GM18951 (cell line): ENCODE measurements at regions not wholly inside any gene's neighbourhood (a gene's known extent, or its start where the extent isn't known, plus 50 kb on each side); places are given as distances from the start of the nearest gene placed in this dataset.

Source experiments
- POLR2A ChIP-seq: IDR thresholded peaks from 4 replicates; pipeline ENCODE4 v1.6.1; 2011; ENCODE audit warnings: mild to moderate bottlenecking; ENCODE audit not compliant: insufficient read length, insufficient read depth; ENCODE audit errors: extremely low read depth
- in situ Hi-C: fragments of 300-500 bp; cut with MboI; formaldehyde crosslinking; loops from one replicate; pipeline ENCODE4 v1.12.0; 2022; ENCODE audit warnings: low sequenced_read_pairs, mixed read lengths, inconsistent platforms; ENCODE audit not compliant: unreplicated experiment

- in situ Hi-C loops, result no loop called here
- no peak for TF ChIP-seq POLR2A
Observed at GRCh38 chr5:113917997-113918396, 404.5 kb downstream of the YTHDC2 start.

DNA sequence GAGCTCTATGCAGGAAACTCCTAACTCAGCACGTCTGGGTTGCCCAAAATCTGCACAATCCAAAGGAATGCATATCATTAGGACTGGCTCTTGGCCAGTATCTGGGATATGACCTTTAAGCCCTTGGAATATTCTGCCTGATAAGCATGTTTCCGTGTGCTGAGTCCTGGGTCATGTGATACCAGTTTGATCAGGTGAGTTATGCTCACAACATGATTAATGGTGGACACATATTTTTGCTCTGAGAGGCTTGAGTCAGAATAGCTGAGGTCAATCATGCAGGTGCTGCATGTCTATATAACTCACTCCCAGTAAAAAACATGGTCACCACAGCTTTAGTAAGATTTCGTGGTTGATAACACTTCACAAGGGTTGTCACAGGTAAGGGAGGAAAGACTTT is 408.8 kb downstream of the YTHDC2 start:
- no peak for TF ChIP-seq POLR2A
- in situ Hi-C loops, result no loop called here

DNA sequence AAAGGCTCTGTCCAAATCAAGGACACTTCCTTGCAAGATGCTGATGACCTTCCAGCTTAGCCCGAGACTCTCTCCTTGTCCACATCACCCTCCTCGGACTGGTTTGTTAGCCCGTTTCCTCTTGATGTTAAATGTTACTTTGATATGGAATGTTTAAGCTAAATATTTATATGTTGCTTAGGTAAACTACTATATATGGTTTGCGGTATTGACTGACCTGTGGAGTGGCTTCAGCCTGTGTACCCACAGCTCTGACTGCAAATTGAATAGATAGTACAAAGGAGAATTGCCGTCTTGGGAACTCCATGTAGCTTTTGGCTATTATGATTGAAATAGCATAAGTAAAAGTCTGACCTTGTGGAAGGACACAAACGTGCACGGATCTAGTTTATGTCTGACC is 422.0 kb downstream of the YTHDC2 start:
- no peak for TF ChIP-seq POLR2A
- in situ Hi-C loops, result no loop called here

DNA sequence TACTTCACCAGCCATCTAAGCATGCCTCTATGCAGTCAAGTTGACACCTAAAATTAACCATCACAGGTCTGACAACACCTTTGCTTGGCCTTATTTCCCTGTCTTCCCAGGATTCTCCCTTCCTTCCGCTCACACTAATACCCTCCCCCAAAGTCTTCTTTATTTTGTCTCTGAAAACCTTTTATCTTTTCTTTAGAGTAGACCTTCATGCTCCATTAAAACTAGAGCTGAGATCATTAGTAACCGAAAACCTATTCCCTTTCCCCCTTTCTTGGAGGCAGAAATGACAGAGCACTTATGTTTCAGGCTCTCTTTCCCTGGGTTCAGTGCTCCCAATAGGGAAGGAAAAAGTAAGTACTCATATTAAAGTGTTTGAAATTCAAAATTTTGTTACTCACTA is 423.8 kb downstream of the YTHDC2 start:
- TF ChIP-seq POLR2A, result no peak
- in situ Hi-C loops, result no loop called here

GRCh38 chr5:113939988-113940387 is 421.9 kb upstream of the KCNN2 start:
- in situ Hi-C loops, result no loop called here
- TF ChIP-seq POLR2A, result no peak

GRCh38 chr5:113950186-113950585 is 411.7 kb upstream of the KCNN2 start:
- in situ Hi-C loops, result no loop called here
- no peak for TF ChIP-seq POLR2A

GRCh38 chr5:113965225-113965624 is 396.6 kb upstream of the KCNN2 start:
- TF ChIP-seq POLR2A, result no peak
- in situ Hi-C loops, result no loop called here

DNA sequence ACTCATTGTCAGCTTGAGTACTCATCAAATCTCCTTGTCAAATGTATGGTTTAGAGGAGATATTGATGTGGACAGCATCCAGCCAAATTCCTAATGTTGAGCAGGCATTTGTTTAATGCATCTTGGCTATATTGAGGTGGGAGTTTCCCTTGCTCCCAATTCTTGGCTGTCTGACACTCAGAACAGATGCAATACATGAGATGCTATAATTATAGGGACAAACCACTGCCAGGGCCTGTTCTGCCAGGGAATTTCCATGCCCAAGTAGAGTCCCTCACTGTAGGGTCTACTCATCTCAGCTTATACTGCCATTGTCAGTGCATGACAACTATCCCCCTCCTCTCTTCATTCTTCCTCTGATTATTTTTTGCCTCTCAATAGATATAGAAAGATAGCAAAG is 392.0 kb upstream of the KCNN2 start:
- in situ Hi-C loops, result no loop called here
- no peak for TF ChIP-seq POLR2A

DNA sequence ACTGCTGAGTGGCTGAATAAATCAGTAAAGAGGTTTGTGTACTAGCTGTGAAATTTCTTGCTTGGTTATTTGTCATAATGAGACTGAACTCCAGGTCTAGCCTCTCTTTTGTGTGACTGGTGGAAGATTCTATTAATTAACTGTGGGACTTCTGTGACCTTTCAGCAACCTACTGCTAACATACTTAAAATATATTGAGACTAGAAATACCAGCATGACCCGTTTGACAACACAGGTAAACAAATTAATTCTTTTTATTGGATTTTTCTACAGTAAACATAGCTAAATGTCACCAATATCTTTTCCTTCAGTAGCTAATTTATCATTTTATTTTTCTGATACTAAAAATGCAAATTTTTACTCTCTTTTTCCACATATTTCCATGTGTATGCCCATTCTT is 390.4 kb upstream of the KCNN2 start:
- in situ Hi-C loops, result no loop called here
- no peak for TF ChIP-seq POLR2A

DNA sequence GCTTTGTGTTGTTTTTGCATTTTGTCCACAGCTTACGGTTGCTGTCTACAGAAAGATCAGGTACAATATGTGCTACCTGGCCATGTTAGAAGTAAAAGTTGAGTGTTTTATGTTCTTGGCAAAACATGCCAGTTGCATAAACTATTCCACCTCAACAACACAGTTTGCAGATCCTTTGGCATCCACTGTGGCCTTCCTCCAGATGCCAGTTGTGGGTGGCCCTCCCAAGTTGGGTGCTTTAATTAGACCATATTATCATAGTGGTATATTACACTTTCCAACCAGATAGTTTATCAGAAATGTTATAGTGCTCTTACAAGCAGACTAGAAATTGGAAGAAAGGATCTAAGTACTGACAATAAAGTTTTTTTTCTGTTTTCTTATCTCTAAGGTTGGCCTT is 386.9 kb upstream of the KCNN2 start:
- in situ Hi-C loops, result no loop called here
- no peak for TF ChIP-seq POLR2A

DNA sequence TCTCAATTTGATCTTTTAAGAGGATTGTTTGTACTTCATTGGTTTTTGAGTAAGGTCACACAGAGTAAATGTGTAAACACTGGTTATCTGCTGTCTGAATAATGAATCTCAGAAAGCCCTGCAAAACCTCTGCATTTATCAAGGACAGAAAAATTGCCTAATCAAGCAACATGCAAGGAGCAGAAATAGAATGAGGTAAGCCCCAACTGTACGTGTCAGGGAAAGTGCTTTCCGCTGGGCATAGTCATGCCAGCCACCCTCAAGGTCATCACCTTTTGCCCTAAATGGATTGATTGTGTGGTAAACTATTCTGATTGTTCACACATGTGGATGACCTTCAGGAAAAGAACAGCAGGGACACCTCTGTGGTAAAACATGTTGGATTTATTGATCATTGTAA is 376.9 kb upstream of the KCNN2 start:
- no peak for TF ChIP-seq POLR2A

DNA sequence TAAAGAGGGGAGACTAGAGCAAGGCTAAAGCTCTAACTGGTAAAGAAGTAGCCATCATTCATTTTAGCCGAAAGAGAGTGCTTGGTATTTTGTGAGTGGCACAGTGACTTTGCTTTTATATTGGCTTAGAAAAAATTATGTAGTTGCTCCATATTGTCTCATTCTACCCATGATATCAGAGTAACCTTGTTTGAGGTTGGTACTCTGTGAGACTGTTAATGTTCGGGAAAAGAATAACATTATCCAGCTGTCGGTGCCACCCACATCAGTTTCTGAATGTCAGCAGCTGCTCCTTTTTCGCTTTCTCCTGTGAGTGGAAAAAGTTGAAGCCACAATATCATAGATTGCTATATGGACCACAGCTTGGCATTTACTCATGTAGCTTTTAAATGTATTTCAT is 376.4 kb upstream of the KCNN2 start:
- in situ Hi-C loops, result no loop called here
- no peak for TF ChIP-seq POLR2A

More for the DNA sequence above, 376.9 kb upstream of the KCNN2 start:
- in situ Hi-C loops, result no loop called here

DNA sequence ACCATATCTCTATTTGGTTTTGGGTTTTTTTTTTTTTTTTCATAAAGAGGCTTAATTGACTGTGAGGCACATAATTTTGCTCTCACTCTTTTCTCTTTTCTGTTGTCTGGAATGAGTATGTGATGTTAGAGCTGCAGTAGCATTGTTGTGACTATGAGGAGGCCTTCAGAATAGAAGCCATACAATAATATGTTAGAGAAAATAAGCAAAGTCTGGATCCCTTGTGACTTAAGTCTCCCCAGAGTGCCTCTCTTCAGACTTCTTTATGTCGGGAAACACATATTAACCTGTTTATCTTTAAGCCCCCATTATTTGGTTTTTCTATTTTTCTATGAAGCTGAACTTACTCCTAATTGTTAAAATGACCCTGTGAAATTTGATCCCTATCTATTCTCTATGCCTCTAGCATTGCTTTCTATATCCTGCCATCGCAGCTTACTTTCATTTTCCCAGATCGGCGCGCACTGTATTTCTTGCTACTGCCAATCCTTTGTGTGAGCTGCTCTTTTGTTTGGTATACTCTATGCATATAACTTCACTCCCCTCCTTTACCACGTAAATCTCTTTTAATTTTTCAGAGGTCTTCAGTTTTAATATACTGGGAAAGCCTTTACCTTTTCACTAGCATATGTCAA is 372.5 kb upstream of the KCNN2 start:
- TF ChIP-seq POLR2A, result no peak
- in situ Hi-C loops, result no loop called here

DNA sequence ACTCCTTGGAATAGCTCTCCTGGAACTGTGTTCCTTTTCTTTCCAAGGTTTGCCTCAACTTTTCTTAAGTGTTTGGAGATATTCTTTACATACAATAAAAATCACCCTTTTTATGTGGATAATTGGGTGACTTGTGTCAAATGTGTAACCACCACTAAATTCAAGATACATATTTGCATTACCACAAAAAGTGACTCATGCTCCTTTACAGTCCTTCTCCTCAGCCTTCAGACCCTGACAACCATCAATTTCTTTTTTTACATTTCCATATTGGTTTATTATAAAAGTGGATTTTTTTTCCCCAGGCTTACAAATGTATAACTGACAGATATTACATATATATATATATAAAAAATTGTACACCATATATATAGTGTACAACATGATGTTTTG is 372.0 kb upstream of the KCNN2 start:
- in situ Hi-C loops, result no loop called here
- TF ChIP-seq POLR2A, result no peak

GRCh38 chr5:114001076-114001475 is 360.8 kb upstream of the KCNN2 start:
- in situ Hi-C loops, result no loop called here

GRCh38 chr5:114006582-114006981 is 355.3 kb upstream of the KCNN2 start:
- TF ChIP-seq POLR2A, result no peak
- in situ Hi-C loops, result no loop called here

More at GRCh38 chr5:114001076-114001475, 360.8 kb upstream of the KCNN2 start:
- no peak for TF ChIP-seq POLR2A

- in situ Hi-C loops, result no loop called here
- no peak for TF ChIP-seq POLR2A
Observed at GRCh38 chr5:114007678-114008077, 354.2 kb upstream of the KCNN2 start.
